Fibroblast of villous mesenchyme (primary cell): ENCODE measurements at regions not wholly inside any gene's neighbourhood (a gene's known extent, or its start where the extent isn't known, plus 50 kb on each side); places are given as distances from the start of the nearest gene placed in this dataset.

Experiments
- DNase-seq: peaks from one replicate; pipeline ENCODE4 v3.0.0-alpha.2; 2010; ENCODE audit warnings: low read depth
- H3K4me3 ChIP-seq: 2 replicates; pipeline ENCODE4 v1.5.1; 2011; ENCODE audit warnings: low read depth, mild to moderate bottlenecking, low read length
- TF ChIP-seq, protein P1 (sequence below): IDR thresholded peaks from 2 replicates; pipeline ENCODE4 v1.5.1; 2012; ENCODE audit warnings: low read depth, mild to moderate bottlenecking, low read length; ENCODE audit not compliant: insufficient read depth

- TF ChIP-seq, protein P1, sequence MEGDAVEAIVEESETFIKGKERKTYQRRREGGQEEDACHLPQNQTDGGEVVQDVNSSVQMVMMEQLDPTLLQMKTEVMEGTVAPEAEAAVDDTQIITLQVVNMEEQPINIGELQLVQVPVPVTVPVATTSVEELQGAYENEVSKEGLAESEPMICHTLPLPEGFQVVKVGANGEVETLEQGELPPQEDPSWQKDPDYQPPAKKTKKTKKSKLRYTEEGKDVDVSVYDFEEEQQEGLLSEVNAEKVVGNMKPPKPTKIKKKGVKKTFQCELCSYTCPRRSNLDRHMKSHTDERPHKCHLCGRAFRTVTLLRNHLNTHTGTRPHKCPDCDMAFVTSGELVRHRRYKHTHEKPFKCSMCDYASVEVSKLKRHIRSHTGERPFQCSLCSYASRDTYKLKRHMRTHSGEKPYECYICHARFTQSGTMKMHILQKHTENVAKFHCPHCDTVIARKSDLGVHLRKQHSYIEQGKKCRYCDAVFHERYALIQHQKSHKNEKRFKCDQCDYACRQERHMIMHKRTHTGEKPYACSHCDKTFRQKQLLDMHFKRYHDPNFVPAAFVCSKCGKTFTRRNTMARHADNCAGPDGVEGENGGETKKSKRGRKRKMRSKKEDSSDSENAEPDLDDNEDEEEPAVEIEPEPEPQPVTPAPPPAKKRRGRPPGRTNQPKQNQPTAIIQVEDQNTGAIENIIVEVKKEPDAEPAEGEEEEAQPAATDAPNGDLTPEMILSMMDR = no peak
- DNase-seq = peak; percentile 51
- no peak overlapping the region for H3K4me3 ChIP-seq
These were observed 87.8 kb upstream of the S1PR1 start for GRCh38 chr1:101148980-101149379.

- DNase-seq = no peak
- H3K4me3 ChIP-seq = no peak overlapping the region
- TF ChIP-seq, protein P1 = no peak
These were observed 89.4 kb upstream of the S1PR1 start for GRCh38 chr1:101147381-101147780.

GRCh38 chr1:101145449-101145820 is 91.4 kb upstream of the S1PR1 start:
- TF ChIP-seq, protein P1 = no peak
- no peak overlapping the region for H3K4me3 ChIP-seq
- DNase-seq = peak; percentile 22

- TF ChIP-seq, protein P1 = no peak
- no peak overlapping the region for H3K4me3 ChIP-seq
- no peak for DNase-seq
These were observed 92.0 kb upstream of the S1PR1 start for GRCh38 chr1:101144671-101145448.

DNA sequence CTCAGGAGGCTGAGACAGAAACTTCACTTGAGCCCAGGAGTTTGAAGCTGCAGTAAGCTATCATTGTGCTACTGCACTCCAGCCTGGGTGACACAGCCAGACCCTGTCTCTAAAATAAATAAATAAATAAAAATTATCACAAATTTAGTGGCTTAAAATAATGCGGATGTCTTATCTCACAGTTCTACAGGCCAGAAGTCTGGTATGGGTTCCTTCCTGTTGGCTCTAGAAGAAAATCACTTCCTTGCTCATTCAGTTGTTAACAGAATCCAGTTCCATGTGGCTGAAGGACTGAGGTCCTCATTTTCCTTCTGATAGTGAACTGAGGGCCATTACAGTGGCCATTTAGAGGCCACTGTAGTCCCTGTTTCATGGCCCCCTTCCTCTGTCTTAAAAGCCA is 94.6 kb upstream of the S1PR1 start:
- no peak for DNase-seq
- TF ChIP-seq, protein P1 = no peak
- no peak overlapping the region for H3K4me3 ChIP-seq

DNA sequence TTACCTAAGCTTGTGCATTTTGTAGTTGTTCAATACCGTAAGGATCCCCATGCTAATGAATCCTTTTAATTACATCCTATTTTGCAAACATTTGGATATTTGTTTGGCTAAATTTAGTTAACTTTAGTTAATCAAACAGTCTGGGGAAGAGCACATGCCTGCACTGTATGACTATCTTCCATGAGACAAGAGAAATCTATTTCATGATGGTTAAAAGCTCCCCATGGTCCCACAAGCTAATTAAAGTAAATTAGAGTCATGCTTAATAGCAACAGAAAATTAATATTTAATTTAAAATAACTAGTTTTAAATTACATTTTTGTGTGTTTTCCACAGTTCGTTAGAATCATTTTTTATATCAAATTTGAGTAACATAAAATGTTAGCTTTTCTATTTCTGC is 95.4 kb upstream of the S1PR1 start:
- H3K4me3 ChIP-seq = no peak overlapping the region
- TF ChIP-seq, protein P1 = no peak
- no peak for DNase-seq
